HepG2 (cell line): ENCODE measurements at regions not wholly inside any gene's neighbourhood (a gene's known extent, or its start where the extent isn't known, plus 50 kb on each side); places are given as distances from the start of the nearest gene placed in this dataset.
A peak's percentile ranks its signal among the peaks of the same experiment; 100 is the strongest.

ENCODE experiments used
- ATAC-seq: fragments of 200-7000 bp; cut with Tn5 transposase; 3 replicates; pipeline ENCODE4 v1.9.1; 2020; ENCODE audit warnings: mild to moderate bottlenecking, moderate library complexity
- BruUV-seq: library from RNA; stranded (reverse); fragments of 400-500 nt; replicated peaks from 2 replicates; lab custom pipeline; 2021; lab: Mats Ljungman, UMichigan
- CTCF ChIA-PET: fragments of 300-600 bp; formaldehyde crosslinking; extraction: SDS; loops from one replicate; lab custom pipeline; 2021; ENCODE audit warnings: low total read pairs, inconsistent platforms, low intra/inter-chr PET ratio; lab: Yijun Ruan, JAX
- POLR2A ChIA-PET: fragments of 350-600 bp; sonication (Branson Sonifier 250); formaldehyde crosslinking; loops from one replicate; lab custom pipeline; 2020; ENCODE audit warnings: antibody characterized with exemption, inconsistent platforms; lab: Yijun Ruan, JAX
- DNase-seq: peaks from one replicate; pipeline ENCODE4 v3.0.0-alpha.2; 2015; ENCODE audit warnings: low spot score
- FAIRE-seq: peaks from 3 replicates; lab custom pipeline; 2011; peaks lifted over from hg19 to GRCh38; lab: Jason Lieb, UNC
- H2AFZ ChIP-seq: one replicate; pipeline ENCODE4 v1.6.1; 2011; ENCODE audit warnings: low read length, inconsistent platforms
- H3K27ac ChIP-seq: fragments of 300-600 bp; 3 replicates; pipeline ENCODE4 v1.8.0; 2011; ENCODE audit warnings: mixed run types, mild to moderate bottlenecking, mixed read lengths, low read length, inconsistent platforms; ENCODE audit not compliant: insufficient read depth; ENCODE audit errors: extremely low read length
- H3K27me3 ChIP-seq, 2 experiments: fragments of 200-600 bp in 1 of 2; 2 replicates in 1 of 2; 3 replicates in 1 of 2; pipeline versions ENCODE4 v1.6.0 to v1.8.0; 2011; ENCODE audit warnings: low read length in 2 of 2, mild to moderate bottlenecking in 2 of 2, moderate library complexity in 2 of 2, inconsistent platforms in 1 of 2; ENCODE audit not compliant: insufficient read depth in 2 of 2, control insufficient read depth in 1 of 2
- H3K36me3 ChIP-seq, 2 experiments: fragments of 200-600 bp in 1 of 2; replicated peaks in 1 of 2; 2 replicates in 1 of 2; 3 replicates in 1 of 2; pipeline versions ENCODE4 v1.5.1 to v1.8.0; 2011; ENCODE audit warnings: low read length in 2 of 2, inconsistent platforms in 1 of 2; ENCODE audit not compliant: insufficient read depth in 2 of 2, control insufficient read depth in 1 of 2
- H3K4me1 ChIP-seq: 2 replicates; pipeline ENCODE4 v1.5.1; 2012; ENCODE audit warnings: low read length, inconsistent platforms; ENCODE audit not compliant: insufficient read depth
- H3K4me2 ChIP-seq: 2 replicates; pipeline ENCODE4 v1.6.0; 2011; ENCODE audit warnings: low read depth, low read length, inconsistent platforms
- H3K4me3 ChIP-seq, 3 experiments: fragments of 200-600 bp in 1 of 3; sonication (generic), shearing (Covaris generic) in 1 of 3; replicated peaks in 1 of 3; 2 replicates each; pipeline ENCODE4 v1.5.1; 2011 to 2016; ENCODE audit warnings: low read length in 3 of 3, inconsistent platforms in 2 of 3, low read depth in 2 of 3, mild to moderate bottlenecking in 2 of 3, control low read depth in 1 of 3, mixed read lengths in 1 of 3; ENCODE audit not compliant: insufficient read depth in 1 of 3
- H3K79me2 ChIP-seq: one replicate; pipeline ENCODE4 v1.6.1; 2011; ENCODE audit warnings: low read length, inconsistent platforms; ENCODE audit not compliant: insufficient read depth
- H3K9ac ChIP-seq: 2 replicates; pipeline ENCODE4 v1.6.0; 2011; ENCODE audit warnings: mild to moderate bottlenecking, low read depth, low read length, inconsistent platforms; ENCODE audit not compliant: insufficient read depth
- H3K9me3 ChIP-seq: 2 replicates; pipeline ENCODE4 v1.5.1; 2012; ENCODE audit warnings: mild to moderate bottlenecking, low read length
- H4K20me1 ChIP-seq: 2 replicates; pipeline ENCODE4 v1.6.0; 2011; ENCODE audit warnings: inconsistent platforms, mild to moderate bottlenecking, low read length, moderate library complexity; ENCODE audit not compliant: insufficient read depth
- ARHGAP35 ChIP-seq: sonication (generic); formaldehyde crosslinking; IDR thresholded peaks from 2 replicates; pipeline ENCODE4 v1.9.0; 2022; ENCODE audit warnings: mild to moderate bottlenecking, inconsistent platforms, moderate library complexity, missing genetic modification reagents, borderline replicate concordance
- MAFF ChIP-seq: IDR thresholded peaks from 2 replicates; pipeline ENCODE4 v1.6.1; 2011; ENCODE audit warnings: low read depth, low read length, improper control_type of control experiment
- MAFK ChIP-seq, 2 experiments: IDR thresholded peaks in 1 of 2; conservative IDR thresholded peaks in 1 of 2; 2 replicates each; pipeline ENCODE4 v1.6.1; 2011; ENCODE audit warnings: improper control_type of control experiment in 2 of 2, low read length in 2 of 2
- MEIS2 ChIP-seq: sonication (generic); formaldehyde crosslinking; IDR thresholded peaks from 2 replicates; pipeline ENCODE4 v1.9.0; 2021; ENCODE audit warnings: mild to moderate bottlenecking, missing genetic modification reagents
- NONO ChIP-seq, 2 experiments: fragments of 450-650 bp in 1 of 2; sonication (generic) in 1 of 2; formaldehyde crosslinking in 1 of 2; IDR thresholded peaks in 1 of 2; conservative IDR thresholded peaks in 1 of 2; 2 replicates each; pipeline versions ENCODE4 v1.6.1 to v1.8.0; 2017 to 2022; ENCODE audit warnings: mild to moderate bottlenecking in 1 of 2, missing genetic modification reagents in 1 of 2, moderate library complexity in 1 of 2
- PREB ChIP-seq: sonication (generic); formaldehyde crosslinking; IDR thresholded peaks from 2 replicates; pipeline ENCODE4 v1.4.0; 2020; ENCODE audit warnings: missing genetic modification reagents
- TGIF2 ChIP-seq: IDR thresholded peaks from 2 replicates; pipeline ENCODE4 v1.6.1; 2016; ENCODE audit warnings: control low read depth, missing compliant biosample characterization
- XBP1 ChIP-seq: sonication (generic); formaldehyde crosslinking; IDR thresholded peaks from 2 replicates; pipeline ENCODE4 v1.5.0; 2020; ENCODE audit warnings: missing genetic modification reagents
- ZNF136 ChIP-seq: sonication (generic); formaldehyde crosslinking; IDR thresholded peaks from 2 replicates; pipeline ENCODE4 v1.8.1; 2022; ENCODE audit warnings: low read depth, mild to moderate bottlenecking, moderate library complexity, missing genetic modification reagents
- ZNF335 ChIP-seq: sonication (generic); formaldehyde crosslinking; IDR thresholded peaks from 2 replicates; pipeline ENCODE4 v1.4.0; 2020; ENCODE audit warnings: missing genetic modification reagents
- ZNF382 ChIP-seq: sonication (generic); formaldehyde crosslinking; IDR thresholded peaks from 2 replicates; pipeline ENCODE4 v1.5.0; 2020; ENCODE audit warnings: missing genetic modification reagents, mild to moderate bottlenecking, borderline replicate concordance
- ZNF530 ChIP-seq: sonication (generic); formaldehyde crosslinking; IDR thresholded peaks from 2 replicates; pipeline ENCODE4 v1.5.0; 2020; ENCODE audit warnings: low read depth, mild to moderate bottlenecking, missing genetic modification reagents
- WGBS: methylation state at CpG from one replicate; pipeline ENCODE4 v1.1.6; 2017; ENCODE audit warnings: low lambda C conversion rate; 5-methylcytosine and 5-hydroxymethylcytosine counted together
- in situ Hi-C: cut with HindIII; loops from 2 replicates; pipeline ENCODE4 v1.10.0; 2017; ENCODE audit warnings: low pct_unique_long_range_greater_than_20kb; ENCODE audit not compliant: extremely low pct_ligation_motif_present
- intact Hi-C: fragments of 100-400 bp; cut with micrococcal nuclease; formaldehyde crosslinking; loops from one replicate; pipeline ENCODE4 v1.10.0; 2022; ENCODE audit not compliant: unreplicated experiment

GRCh38 chr11:129610125-129610524 lies 205.5 kb upstream of the TMEM45B start:
- H3K9ac ChIP-seq: no peak overlapping the region
- 10% methylated on average over 2 of the region's 7 CpGs for WGBS
- in situ Hi-C loops: no loop called here
- H3K9me3 ChIP-seq: no peaks in the 10 kb centered on the region
- H3K27ac ChIP-seq: no peak overlapping the region
- no peak for FAIRE-seq
- H3K4me3 ChIP-seq: no peak overlapping the region
- CTCF ChIA-PET: no interaction called here
- H3K4me2 ChIP-seq: no peak overlapping the region
- POLR2A ChIA-PET: no interaction called here
- H3K4me1 ChIP-seq: no peaks in the 10 kb centered on the region
- TF ChIP-seq PREB (CRISPR knock-in tag) (no peak), ZNF530 (CRISPR knock-in tag) (no peak), NONO (IDR thresholded peaks at IDR 0.05) (no peak), NONO (CRISPR knock-in tag; conservative IDR thresholded peaks at IDR 0.05) (no peak), ZNF382 (no peak)
- TF ChIP-seq, all 625 proteins: peak for 0
- no TSS peak for BruUV-seq
- intact Hi-C loops: no loop called here
- no peaks in the 10 kb centered on the region for H3K79me2 ChIP-seq
- ATAC-seq (no peak), DNase-seq (no peak)
- H3K36me3 ChIP-seq: no peaks in the 10 kb centered on the region
- H3K27me3 ChIP-seq: peaks cover 0 to 29% of the 10 kb centered on the region in 2 experiments; a peak in 2 of 5 replicates
- no peaks in the 10 kb centered on the region for H4K20me1 ChIP-seq
- H2AFZ ChIP-seq: no peak overlapping the region

- CTCF ChIA-PET: no interaction called here
- no peak overlapping the region for H3K4me2 ChIP-seq
- no peak overlapping the region for H3K27ac ChIP-seq
- H3K27me3 ChIP-seq: peaks cover 0 to 29% of the 10 kb centered on the region in 2 experiments; a peak in 2 of 5 replicates
- TF ChIP-seq TGIF2 (CRISPR knock-in tag) (no peak), ZNF335 (no peak), ZNF136 (no peak), MEIS2 (CRISPR knock-in tag) (no peak), XBP1 (CRISPR knock-in tag) (no peak), MAFF (0 out of 2 replicates have a peak, but pooled peaks have one; percentile 32), ARHGAP35 (CRISPR knock-in tag) (no peak), MAFK (conservative IDR thresholded peaks at IDR 0.05 in 1 of 2, IDR thresholded peaks at IDR 0.05 in 1 of 2; ENCODE audit: low read length in 2 of 2) (peak; percentile 30 to 54; a peak in 1 of 4 replicates)
- no peak overlapping the region for H3K9ac ChIP-seq
- no peaks in the 10 kb centered on the region for H3K79me2 ChIP-seq
- no peaks in the 10 kb centered on the region for H3K36me3 ChIP-seq
- FAIRE-seq (no peak), ATAC-seq (no peak), DNase-seq (no peak)
- H3K4me3 ChIP-seq: no peak overlapping the region
- no TSS peak for BruUV-seq
- WGBS: 73% methylated on average over 5 of the region's 5 CpGs
- in situ Hi-C loops: no loop called here
- POLR2A ChIA-PET: no interaction called here
- no peaks in the 10 kb centered on the region for H4K20me1 ChIP-seq
- no peak overlapping the region for H2AFZ ChIP-seq
- H3K4me1 ChIP-seq: no peaks in the 10 kb centered on the region
- no peaks in the 10 kb centered on the region for H3K9me3 ChIP-seq
- intact Hi-C loops: no loop called here
These were observed 205.1 kb upstream of the TMEM45B start for GRCh38 chr11:129610545-129610944.
